Heart left ventricle (tissue), 16 donors: ENCODE measurements at regions not wholly inside any gene's neighbourhood (a gene's known extent, or its start where the extent isn't known, plus 50 kb on each side); places are given as distances from the start of the nearest gene placed in this dataset.

Experiments
- ATAC-seq, 4 donors: fragments of 200-7000 bp; cut with Tn5 transposase; one replicate each; pipeline ENCODE4 v1.9.1; 2020 to 2022; ENCODE audit warnings: moderate library complexity in 4 of 4, mild to moderate bottlenecking in 3 of 4, moderate number of reproducible peaks in 1 of 4
- DNase-seq, 5 donors: peaks; one replicate each; pipeline ENCODE4 v3.0.0-alpha.2; 2020
- H3K27ac ChIP-seq, 12 donors: fragments of 200-600 bp; sonication (generic) in 4 of 12; one replicate each; pipeline versions ENCODE4 v1.5.0 to v1.8.0; 2016 to 2022; ENCODE audit warnings: mild to moderate bottlenecking in 2 of 12
- H3K27me3 ChIP-seq, 9 donors: fragments of 200-600 bp; sonication (generic) in 2 of 9; one replicate each; pipeline versions ENCODE4 v1.5.1 to v1.8.0; 2016 to 2022; ENCODE audit warnings: mild to moderate bottlenecking in 3 of 9
- H3K36me3 ChIP-seq, 9 donors: fragments of 200-600 bp; sonication (generic) in 2 of 9; one replicate each; pipeline versions ENCODE4 v1.5.0 to v1.8.0; 2018 to 2022; ENCODE audit warnings: mild to moderate bottlenecking in 2 of 9
- H3K4me1 ChIP-seq, 12 donors: fragments of 200-600 bp; sonication (generic) in 4 of 12; one replicate each; pipeline versions ENCODE4 v1.5.0 to v1.8.0; 2016 to 2022; ENCODE audit warnings: mild to moderate bottlenecking in 3 of 12
- H3K4me3 ChIP-seq, 12 donors: fragments of 200-600 bp; sonication (generic) in 4 of 12; one replicate each; pipeline versions ENCODE4 v1.5.0 to v1.8.0; 2017 to 2022; ENCODE audit warnings: mild to moderate bottlenecking in 9 of 12, moderate library complexity in 4 of 12
- H3K9me3 ChIP-seq, 12 donors: fragments of 200-600 bp; sonication (generic) in 4 of 12; one replicate each; pipeline versions ENCODE4 v1.5.0 to v1.8.0; 2016 to 2022; ENCODE audit warnings: mild to moderate bottlenecking in 1 of 12
- CTCF ChIP-seq, 12 donors: fragments of 200-600 bp; sonication (generic) in 4 of 12; IDR thresholded peaks; one replicate each; pipeline versions ENCODE4 v1.5.0 to v1.8.0; 2018 to 2022; ENCODE audit warnings: antibody characterized with exemption in 12 of 12, mild to moderate bottlenecking in 5 of 12
- POLR2A ChIP-seq, 2 donors: fragments of 450-650 bp; IDR thresholded peaks; one replicate each; pipeline ENCODE4 v1.6.1; 2017; ENCODE audit warnings: antibody characterized with exemption in 2 of 2, mild to moderate bottlenecking in 2 of 2, moderate library complexity in 2 of 2
- WGBS, 4 donors: extraction: QIAGEN DNeasy Blood & Tissue Kit in 2 of 4; methylation state at CpG; one replicate each; pipeline versions ENCODE4 v1.1.5 to v1.1.7; 2013 to 2018; 5-methylcytosine and 5-hydroxymethylcytosine counted together
- intact Hi-C, 10 donors: fragments of 100-400 bp; cut with DNase I; formaldehyde crosslinking; loops; one replicate each; pipeline versions ENCODE4 v1.11.1 to v1.14.2; 2022
- donor health status: ischemic (EF 13 %, LVEDD 7.1; RV severe dilation, severe dysfunction).
- donor health status: healthy with polysubstance abuse.
- donor health status: DM: no; HTN: yes; CAD: no.
- donor health status: DM: no; HTN: no; CAD: no.
- donor health status: ischemic (EF 25% LVEDD 6.9; RV normal size, moderate dysfunction).
- donor health status: ischemic (EF 25% LVEDD 5.7; RV mildly dilated, moderate dysfunction).
- donor health status: healthy.
- donor health status: DM: yes; HTN: yes; CAD: no.
- donor health status: ischemic (EF 35%, LVEDD 5.7; RV mildly dilated, moderate dysfunction).
- donor health status: nonischemic (EF 11% LVEDD 7.7; RV severe dilation, severe dysfunction).
- donor health status: DM: yes; HTN: yes; CAD: no.
- donor health status: PGD.
- donor health status: ischemic (EF 29% LVEDD 5.4; RV normal size, mild dysfunction).
- donor health status: nonischemic (EF 23%, LVEDD 6.1; RV moderate dilation, normal function).

- Histone ChIP-seq H3K4me1 (no peaks in the 10 kb centered on the region), H3K36me3 (no peaks in the 10 kb centered on the region), H3K4me3 (no peak overlapping the region), H3K9me3 (peaks cover 0 to under 1% (median 0%) of the 10 kb centered on the region in 12 donors), H3K27me3 (no peaks in the 10 kb centered on the region), H3K27ac (no peak overlapping the region)
- 52 to 68% (median 56%) methylated on average over 1 of the region's 1 CpG for WGBS, 4 donors
- TF ChIP-seq CTCF (IDR thresholded peaks at IDR 0.05) (no peak), POLR2A (IDR thresholded peaks at IDR 0.05) (no peak)
- intact Hi-C loops, result no loop called here
- ATAC-seq (no peak), DNase-seq (no peak)
These were observed 609.7 kb downstream of the TLL1 start for GRCh38 chr4:166482758-166483157.

- Histone ChIP-seq H3K4me3 (no peak overlapping the region), H3K36me3 (no peaks in the 10 kb centered on the region), H3K27me3 (no peaks in the 10 kb centered on the region), H3K27ac (no peak overlapping the region), H3K9me3 (no peaks in the 10 kb centered on the region), H3K4me1 (no peaks in the 10 kb centered on the region)
- ATAC-seq (no peak), DNase-seq (no peak)
- 55 to 71% (median 70%) methylated on average over 1 of the region's 1 CpG for WGBS, 4 donors
- TF ChIP-seq CTCF (IDR thresholded peaks at IDR 0.05), result no peak
- TF ChIP-seq POLR2A (IDR thresholded peaks at IDR 0.05), result no peak
- intact Hi-C loops, result no loop called here
These were observed 618.6 kb downstream of the TLL1 start for GRCh38 chr4:166491635-166492034.

GRCh38 chr4:166493924-166494345 lies 620.9 kb downstream of the TLL1 start:
- no peaks in the 10 kb centered on the region for H3K4me1 ChIP-seq
- H3K36me3 ChIP-seq, result no peaks in the 10 kb centered on the region
- TF ChIP-seq CTCF (IDR thresholded peaks at IDR 0.05) (no peak), POLR2A (IDR thresholded peaks at IDR 0.05) (no peak)
- no peaks in the 10 kb centered on the region for H3K9me3 ChIP-seq
- H3K27ac ChIP-seq, result no peak overlapping the region
- no peak for DNase-seq
- no peak overlapping the region for H3K4me3 ChIP-seq
- WGBS, 4 donors, result 47 to 61% (median 54%) methylated on average over 2 of the region's 2 CpGs
- no peak for ATAC-seq
- no peaks in the 10 kb centered on the region for H3K27me3 ChIP-seq
- intact Hi-C loops, result no loop called here

- DNase-seq (no peak), ATAC-seq (no peak)
- no peak for TF ChIP-seq POLR2A (IDR thresholded peaks at IDR 0.05)
- no peak for TF ChIP-seq CTCF (IDR thresholded peaks at IDR 0.05)
- no peak overlapping the region for H3K4me3 ChIP-seq
- no peaks in the 10 kb centered on the region for H3K36me3 ChIP-seq
- 87 to 89% (median 88%) methylated on average over 3 of the region's 3 CpGs for WGBS, 4 donors
- peaks cover 0 to 3% (median 0%) of the 10 kb centered on the region in 9 donors for H3K27me3 ChIP-seq
- no peaks in the 10 kb centered on the region for H3K4me1 ChIP-seq
- no peaks in the 10 kb centered on the region for H3K9me3 ChIP-seq
- intact Hi-C loops, result no loop called here
- no peak overlapping the region for H3K27ac ChIP-seq
These were observed 625.5 kb downstream of the TLL1 start for GRCh38 chr4:166498546-166498945.
